ENCODE measurements at regions not wholly inside any gene's neighbourhood (a gene's known extent, or its start where the extent isn't known, plus 50 kb on each side); places are given as distances from the start of the nearest gene placed in this dataset.

DNA sequence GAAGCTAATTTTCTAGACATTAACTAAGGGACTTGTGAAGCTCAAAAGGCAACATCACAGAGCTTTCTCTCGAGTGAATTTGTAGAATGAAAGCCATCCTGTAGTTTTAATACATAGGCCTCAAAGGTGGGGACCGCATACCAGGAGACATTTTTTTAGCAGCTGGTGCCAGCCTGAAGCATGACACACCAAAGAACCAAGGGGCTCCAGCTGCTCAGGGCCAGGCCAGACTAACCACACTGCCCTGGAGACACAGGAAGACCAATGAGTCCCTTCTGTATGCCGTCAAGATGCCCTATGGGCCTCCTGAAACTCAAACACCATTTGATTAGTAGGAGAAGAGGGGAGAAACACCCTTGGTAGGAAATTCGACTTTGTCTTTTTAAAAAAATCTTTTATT, 113.9 kb upstream of the CACNA1E start:
- TF ChIP-seq POLR2AphosphoS5 (IDR thresholded peaks at IDR 0.05) (no peak), CTCF (IDR thresholded peaks at IDR 0.05) (no peak), POLR2A (IDR thresholded peaks at IDR 0.05) (no peak)

All from gastroesophageal sphincter (tissue), 3 donors.